HUES64 (cell line): ENCODE measurements at regions not wholly inside any gene's neighbourhood (a gene's known extent, or its start where the extent isn't known, plus 50 kb on each side); places are given as distances from the start of the nearest gene placed in this dataset.

ENCODE experiments used
- H3K27ac ChIP-seq: 2 replicates; pipeline ENCODE4 v1.7.0; 2013; ENCODE audit warnings: low read depth, low read length, inconsistent platforms
- H3K27me3 ChIP-seq: 2 replicates; pipeline ENCODE4 v1.6.1; 2013; ENCODE audit warnings: mild to moderate bottlenecking, low read length; ENCODE audit not compliant: insufficient read depth
- H3K36me3 ChIP-seq: 2 replicates; pipeline ENCODE4 v1.6.1; 2013; ENCODE audit warnings: mild to moderate bottlenecking, low read length; ENCODE audit not compliant: insufficient read depth
- H3K4me1 ChIP-seq: 2 replicates; pipeline ENCODE4 v1.6.1; 2013; ENCODE audit warnings: mild to moderate bottlenecking, low read length, moderate library complexity; ENCODE audit not compliant: insufficient read depth
- H3K4me3 ChIP-seq: 2 replicates; pipeline ENCODE4 v1.5.1; 2013; ENCODE audit warnings: mild to moderate bottlenecking, low read length, moderate library complexity
- H3K9ac ChIP-seq: 2 replicates; pipeline ENCODE4 v1.6.1; 2013; ENCODE audit warnings: mild to moderate bottlenecking, low read depth, low read length
- H3K9me3 ChIP-seq: 2 replicates; pipeline ENCODE4 v1.6.1; 2013; ENCODE audit warnings: low read depth, low read length; ENCODE audit not compliant: insufficient read depth
- WGBS: fragments of 150-250, 120-280 bp; methylation state at CpG from one replicate; pipeline ENCODE4 v1.1.7; 2013; ENCODE audit warnings: missing lambda C conversion rate; 5-methylcytosine and 5-hydroxymethylcytosine counted together

- Histone ChIP-seq H3K4me1 (no peaks in the 10 kb centered on the region), H3K9me3 (no peaks in the 10 kb centered on the region), H3K36me3 (no peaks in the 10 kb centered on the region), H3K9ac (no peak overlapping the region), H3K4me3 (no peak overlapping the region), H3K27ac (no peak overlapping the region), H3K27me3 (no peaks in the 10 kb centered on the region)
- WGBS: 99% methylated on average over 5 of the region's 5 CpGs
Observed at GRCh38 chr14:28886940-28887339, 120.4 kb downstream of the FOXG1 start.

GRCh38 chr14:28895389-28895788 lies 128.8 kb downstream of the FOXG1 start:
- Histone ChIP-seq H3K9ac (no peak overlapping the region), H3K27ac (no peak overlapping the region), H3K9me3 (no peaks in the 10 kb centered on the region), H3K27me3 (no peaks in the 10 kb centered on the region), H3K36me3 (no peaks in the 10 kb centered on the region), H3K4me1 (no peaks in the 10 kb centered on the region), H3K4me3 (no peak overlapping the region)
- WGBS: 95% methylated on average over 2 of the region's 3 CpGs

DNA sequence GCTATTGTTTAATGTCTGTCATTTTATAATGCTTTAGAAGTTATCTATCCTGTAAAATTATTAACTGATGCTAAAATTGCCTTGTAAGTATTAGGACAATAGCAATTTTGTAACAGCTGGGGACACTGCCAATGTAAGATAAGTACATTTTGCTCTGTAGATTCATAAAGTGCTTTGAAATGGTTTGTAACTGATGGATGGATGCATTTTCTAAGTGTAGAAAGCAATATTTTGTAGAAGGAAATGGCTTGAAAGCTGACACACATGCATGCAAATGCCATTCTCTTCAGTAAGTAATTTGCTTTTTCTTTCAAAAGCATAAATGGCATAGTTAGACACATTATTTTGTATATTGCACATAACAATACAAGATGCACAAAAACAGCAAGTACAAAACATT lies 129.8 kb downstream of the FOXG1 start:
- no peaks in the 10 kb centered on the region for H3K4me1 ChIP-seq
- no peaks in the 10 kb centered on the region for H3K27me3 ChIP-seq
- H3K27ac ChIP-seq: no peak overlapping the region
- H3K4me3 ChIP-seq: no peak overlapping the region
- no peaks in the 10 kb centered on the region for H3K36me3 ChIP-seq
- no peak overlapping the region for H3K9ac ChIP-seq
- H3K9me3 ChIP-seq: no peaks in the 10 kb centered on the region

GRCh38 chr14:28901631-28902030 lies 135.0 kb downstream of the FOXG1 start:
- Histone ChIP-seq H3K27ac (no peak overlapping the region), H3K4me1 (no peaks in the 10 kb centered on the region), H3K9me3 (no peaks in the 10 kb centered on the region), H3K4me3 (no peak overlapping the region), H3K36me3 (no peaks in the 10 kb centered on the region), H3K9ac (no peak overlapping the region), H3K27me3 (no peaks in the 10 kb centered on the region)
- WGBS: 84% methylated on average over 1 of the region's 1 CpG

DNA sequence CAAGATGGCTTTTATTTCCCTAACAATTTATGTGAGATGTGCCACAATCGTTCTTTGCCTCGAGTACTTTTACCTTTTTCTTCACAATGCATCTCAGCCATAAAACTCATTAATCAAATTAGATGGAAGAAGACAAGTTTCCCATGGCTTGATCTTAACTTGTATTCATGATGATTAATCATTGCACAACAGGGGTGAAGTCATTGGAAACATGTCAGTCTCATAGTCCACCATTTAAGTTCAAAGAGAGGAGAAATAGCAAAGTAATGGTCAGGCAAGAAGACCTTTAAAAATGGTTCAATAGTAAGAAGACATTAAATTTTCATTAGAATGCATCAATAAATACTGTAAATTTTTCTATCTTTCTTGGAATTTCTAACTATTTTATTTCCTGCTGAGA lies 136.3 kb downstream of the FOXG1 start:
- H3K9ac ChIP-seq: no peak overlapping the region
- no peaks in the 10 kb centered on the region for H3K4me1 ChIP-seq
- 75% methylated on average over 2 of the region's 2 CpGs for WGBS
- no peaks in the 10 kb centered on the region for H3K36me3 ChIP-seq
- H3K27ac ChIP-seq: no peak overlapping the region
- H3K27me3 ChIP-seq: no peaks in the 10 kb centered on the region
- no peak overlapping the region for H3K4me3 ChIP-seq
- no peaks in the 10 kb centered on the region for H3K9me3 ChIP-seq

DNA sequence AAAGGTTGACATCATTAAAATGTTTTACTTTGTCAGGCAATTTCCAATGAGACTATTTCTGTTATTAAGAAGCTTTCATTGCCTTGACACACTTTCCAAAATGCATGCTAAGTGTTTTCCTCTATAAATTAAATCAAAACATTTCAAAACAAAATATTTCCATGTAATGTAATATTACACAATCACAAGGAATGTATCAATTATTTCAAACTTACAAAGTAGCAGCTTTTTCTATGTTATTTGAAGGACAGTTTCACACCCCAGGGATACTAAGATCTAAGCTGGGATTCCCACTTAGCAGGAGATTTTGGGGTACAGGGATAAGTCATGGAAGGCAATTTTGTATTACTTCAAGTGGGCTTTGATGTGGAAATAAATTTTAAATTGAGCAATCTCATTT lies 144.9 kb downstream of the FOXG1 start:
- H3K9ac ChIP-seq: no peak overlapping the region
- no peak overlapping the region for H3K27ac ChIP-seq
- H3K9me3 ChIP-seq: no peaks in the 10 kb centered on the region
- H3K4me3 ChIP-seq: no peak overlapping the region
- H3K36me3 ChIP-seq: no peaks in the 10 kb centered on the region
- no peaks in the 10 kb centered on the region for H3K4me1 ChIP-seq
- H3K27me3 ChIP-seq: no peaks in the 10 kb centered on the region

DNA sequence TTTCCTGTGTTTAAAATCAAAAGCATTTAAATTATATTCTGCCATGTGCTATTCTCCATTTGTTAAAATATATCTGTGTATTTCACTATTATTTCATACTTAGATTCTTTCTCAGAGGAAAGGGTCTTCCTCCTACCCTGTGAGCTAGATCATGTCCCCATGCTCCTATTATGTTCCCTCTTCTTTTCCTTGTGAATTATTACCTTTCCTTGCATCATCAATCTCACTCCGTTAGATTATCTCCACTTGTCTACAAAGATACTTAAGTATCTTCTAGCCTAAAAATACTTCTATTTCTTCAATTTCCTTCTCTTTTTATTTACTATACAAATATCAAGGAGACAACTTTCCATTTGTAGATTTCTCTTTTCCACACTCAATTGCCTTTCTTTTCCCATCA lies 146.5 kb downstream of the FOXG1 start:
- 93% methylated on average over 1 of the region's 1 CpG for WGBS
- Histone ChIP-seq H3K27me3 (no peaks in the 10 kb centered on the region), H3K9me3 (no peaks in the 10 kb centered on the region), H3K9ac (no peak overlapping the region), H3K4me1 (no peaks in the 10 kb centered on the region), H3K36me3 (no peaks in the 10 kb centered on the region), H3K4me3 (no peak overlapping the region), H3K27ac (no peak overlapping the region)

- H3K36me3 ChIP-seq: no peaks in the 10 kb centered on the region
- H3K9me3 ChIP-seq: no peaks in the 10 kb centered on the region
- no peaks in the 10 kb centered on the region for H3K27me3 ChIP-seq
- H3K4me3 ChIP-seq: no peak overlapping the region
- no peaks in the 10 kb centered on the region for H3K4me1 ChIP-seq
- H3K9ac ChIP-seq: no peak overlapping the region
- 63% methylated on average over 1 of the region's 1 CpG for WGBS
- no peak overlapping the region for H3K27ac ChIP-seq
Observed at GRCh38 chr14:28926122-28926521, 159.5 kb downstream of the FOXG1 start.

- H3K4me1 ChIP-seq: no peaks in the 10 kb centered on the region
- no peak overlapping the region for H3K9ac ChIP-seq
- no peak overlapping the region for H3K27ac ChIP-seq
- WGBS: 90% methylated on average over 2 of the region's 2 CpGs
- H3K9me3 ChIP-seq: peaks cover 8% of the 10 kb centered on the region
- no peaks in the 10 kb centered on the region for H3K36me3 ChIP-seq
- no peaks in the 10 kb centered on the region for H3K27me3 ChIP-seq
- H3K4me3 ChIP-seq: no peak overlapping the region
Observed at GRCh38 chr14:28931999-28932398, 165.4 kb downstream of the FOXG1 start.

- H3K9ac ChIP-seq: no peak overlapping the region
- H3K9me3 ChIP-seq: peaks cover 8% of the 10 kb centered on the region
- no peaks in the 10 kb centered on the region for H3K27me3 ChIP-seq
- H3K4me1 ChIP-seq: no peaks in the 10 kb centered on the region
- H3K36me3 ChIP-seq: no peaks in the 10 kb centered on the region
- H3K27ac ChIP-seq: no peak overlapping the region
- no peak overlapping the region for H3K4me3 ChIP-seq
Observed at GRCh38 chr14:28936601-28937000, 170.0 kb downstream of the FOXG1 start.

- H3K4me3 ChIP-seq: no peak overlapping the region
- no peak overlapping the region for H3K27ac ChIP-seq
- H3K4me1 ChIP-seq: no peaks in the 10 kb centered on the region
- no peaks in the 10 kb centered on the region for H3K36me3 ChIP-seq
- no CpG with 5 or more reads among the region's 1 CpG for WGBS
- H3K9ac ChIP-seq: no peak overlapping the region
- H3K9me3 ChIP-seq: no peaks in the 10 kb centered on the region
- no peaks in the 10 kb centered on the region for H3K27me3 ChIP-seq
Observed at GRCh38 chr14:28941758-28942157, 175.2 kb downstream of the FOXG1 start.

DNA sequence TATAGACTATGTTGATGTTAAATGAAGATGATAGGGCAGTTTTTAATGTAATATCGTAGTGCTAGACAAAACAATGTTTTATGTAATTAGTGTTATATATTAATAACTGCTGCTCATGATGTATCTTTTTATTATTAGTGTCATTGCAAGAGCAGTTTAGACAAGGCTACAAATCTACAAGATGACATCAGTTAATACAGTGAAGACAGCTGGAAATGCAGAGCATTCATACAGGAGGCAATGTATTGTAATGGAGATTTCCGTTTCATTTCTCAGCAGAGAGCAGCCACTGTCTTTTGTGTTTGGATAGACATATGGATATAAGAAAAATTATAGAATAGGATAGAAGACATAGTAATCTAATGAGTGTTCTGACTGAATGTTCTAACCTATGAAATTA lies 178.0 kb downstream of the FOXG1 start:
- H3K36me3 ChIP-seq: no peaks in the 10 kb centered on the region
- no peak overlapping the region for H3K27ac ChIP-seq
- no peak overlapping the region for H3K9ac ChIP-seq
- H3K27me3 ChIP-seq: no peaks in the 10 kb centered on the region
- no peaks in the 10 kb centered on the region for H3K9me3 ChIP-seq
- H3K4me3 ChIP-seq: no peak overlapping the region
- no peaks in the 10 kb centered on the region for H3K4me1 ChIP-seq
- WGBS: 95% methylated on average over 2 of the region's 2 CpGs
